HEK293 (cell line): ENCODE measurements at regions not wholly inside any gene's neighbourhood (a gene's known extent, or its start where the extent isn't known, plus 50 kb on each side); places are given as distances from the start of the nearest gene placed in this dataset.

Experiments used
- CTCF ChIP-seq: fragments of 450-650 bp; formaldehyde crosslinking; IDR thresholded peaks from 2 replicates; pipeline ENCODE4 v1.5.1; 2016; ENCODE audit warnings: missing biosample characterization, missing genetic modification characterization
- KLF1 ChIP-seq: fragments of 450-650 bp; formaldehyde crosslinking; IDR thresholded peaks from 2 replicates; pipeline ENCODE4 v1.5.1; 2016; ENCODE audit warnings: missing biosample characterization, missing genetic modification characterization
- REST ChIP-seq: fragments of 450-650 bp; formaldehyde crosslinking; IDR thresholded peaks from 2 replicates; pipeline ENCODE4 v1.5.1; 2016; ENCODE audit warnings: missing biosample characterization, missing genetic modification characterization
- ZNF132 ChIP-seq: fragments of 450-650 bp; formaldehyde crosslinking; IDR thresholded peaks from 2 replicates; pipeline ENCODE4 v1.5.1; 2017; ENCODE audit warnings: missing biosample characterization, missing genetic modification characterization, borderline replicate concordance
- ZNF324 ChIP-seq: fragments of 450-650 bp; formaldehyde crosslinking; IDR thresholded peaks from 2 replicates; pipeline ENCODE4 v1.5.1; 2016; ENCODE audit warnings: missing biosample characterization, missing genetic modification characterization
- ZNF335 ChIP-seq: fragments of 450-650 bp; formaldehyde crosslinking; conservative IDR thresholded peaks from 2 replicates; pipeline ENCODE4 v1.5.1; 2016; ENCODE audit warnings: missing biosample characterization, missing genetic modification characterization
- ZNF830 ChIP-seq: fragments of 450-650 bp; IDR thresholded peaks from 2 replicates; pipeline ENCODE4 v1.5.0; 2018; ENCODE audit warnings: missing biosample characterization, missing genetic modification characterization, low read depth, mild to moderate bottlenecking, moderate library complexity
- TF ChIP-seq, protein P1 (sequence below): fragments of 450-650 bp; formaldehyde crosslinking; IDR thresholded peaks from 2 replicates; pipeline ENCODE4 v1.5.1; 2016; ENCODE audit warnings: missing biosample characterization, missing genetic modification characterization
- TF ChIP-seq, protein P2 (sequence below): fragments of 450-650 bp; formaldehyde crosslinking; IDR thresholded peaks from 2 replicates; pipeline ENCODE4 v1.5.1; 2017; ENCODE audit warnings: missing biosample characterization, missing genetic modification characterization

DNA sequence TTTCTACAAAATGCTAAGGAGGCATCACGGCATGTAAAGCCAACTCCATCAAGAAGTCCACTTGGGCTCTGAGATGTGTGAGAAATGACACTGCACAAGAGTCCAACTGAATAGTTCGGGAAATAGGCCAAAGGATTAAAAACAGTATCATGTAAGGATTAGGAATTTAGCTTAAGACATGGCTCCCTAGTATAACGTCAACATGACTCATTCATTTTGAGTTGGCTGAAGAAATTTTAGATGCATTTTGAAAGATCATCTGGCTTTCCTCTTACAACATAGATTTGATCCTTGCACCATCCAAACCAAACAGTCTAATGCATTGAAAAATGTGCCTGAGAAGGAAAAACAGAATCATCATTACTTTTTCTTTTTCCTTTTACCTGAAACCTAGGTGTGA, 109.3 kb upstream of the MME start:
- TF ChIP-seq CTCF (tag by site-specific recombination): no peak
- TF ChIP-seq ZNF335: no peak
- TF ChIP-seq, protein P1, sequence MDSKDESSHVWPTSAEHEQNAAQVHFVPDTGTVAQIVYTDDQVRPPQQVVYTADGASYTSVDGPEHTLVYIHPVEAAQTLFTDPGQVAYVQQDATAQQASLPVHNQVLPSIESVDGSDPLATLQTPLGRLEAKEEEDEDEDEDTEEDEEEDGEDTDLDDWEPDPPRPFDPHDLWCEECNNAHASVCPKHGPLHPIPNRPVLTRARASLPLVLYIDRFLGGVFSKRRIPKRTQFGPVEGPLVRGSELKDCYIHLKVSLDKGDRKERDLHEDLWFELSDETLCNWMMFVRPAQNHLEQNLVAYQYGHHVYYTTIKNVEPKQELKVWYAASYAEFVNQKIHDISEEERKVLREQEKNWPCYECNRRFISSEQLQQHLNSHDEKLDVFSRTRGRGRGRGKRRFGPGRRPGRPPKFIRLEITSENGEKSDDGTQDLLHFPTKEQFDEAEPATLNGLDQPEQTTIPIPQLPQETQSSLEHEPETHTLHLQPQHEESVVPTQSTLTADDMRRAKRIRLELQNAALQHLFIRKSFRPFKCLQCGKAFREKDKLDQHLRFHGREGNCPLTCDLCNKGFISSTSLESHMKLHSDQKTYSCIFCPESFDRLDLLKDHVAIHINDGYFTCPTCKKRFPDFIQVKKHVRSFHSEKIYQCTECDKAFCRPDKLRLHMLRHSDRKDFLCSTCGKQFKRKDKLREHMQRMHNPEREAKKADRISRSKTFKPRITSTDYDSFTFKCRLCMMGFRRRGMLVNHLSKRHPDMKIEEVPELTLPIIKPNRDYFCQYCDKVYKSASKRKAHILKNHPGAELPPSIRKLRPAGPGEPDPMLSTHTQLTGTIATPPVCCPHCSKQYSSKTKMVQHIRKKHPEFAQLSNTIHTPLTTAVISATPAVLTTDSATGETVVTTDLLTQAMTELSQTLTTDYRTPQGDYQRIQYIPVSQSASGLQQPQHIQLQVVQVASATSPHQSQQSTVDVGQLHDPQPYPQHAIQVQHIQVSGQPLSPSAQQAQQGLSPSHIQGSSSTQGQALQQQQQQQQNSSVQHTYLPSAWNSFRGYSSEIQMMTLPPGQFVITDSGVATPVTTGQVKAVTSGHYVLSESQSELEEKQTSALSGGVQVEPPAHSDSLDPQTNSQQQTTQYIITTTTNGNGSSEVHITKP (tag by site-specific recombination): no peak
- TF ChIP-seq, protein P2, sequence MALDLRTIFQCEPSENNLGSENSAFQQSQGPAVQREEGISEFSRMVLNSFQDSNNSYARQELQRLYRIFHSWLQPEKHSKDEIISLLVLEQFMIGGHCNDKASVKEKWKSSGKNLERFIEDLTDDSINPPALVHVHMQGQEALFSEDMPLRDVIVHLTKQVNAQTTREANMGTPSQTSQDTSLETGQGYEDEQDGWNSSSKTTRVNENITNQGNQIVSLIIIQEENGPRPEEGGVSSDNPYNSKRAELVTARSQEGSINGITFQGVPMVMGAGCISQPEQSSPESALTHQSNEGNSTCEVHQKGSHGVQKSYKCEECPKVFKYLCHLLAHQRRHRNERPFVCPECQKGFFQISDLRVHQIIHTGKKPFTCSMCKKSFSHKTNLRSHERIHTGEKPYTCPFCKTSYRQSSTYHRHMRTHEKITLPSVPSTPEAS (tag by site-specific recombination): no peak
- TF ChIP-seq ZNF324 (tag by site-specific recombination): no peak
- TF ChIP-seq ZNF830 (tag by site-specific recombination): no peak
- no peak for TF ChIP-seq KLF1
- TF ChIP-seq ZNF132 (tag by site-specific recombination): no peak
- no peak for TF ChIP-seq REST (tag by site-specific recombination)
